Heart right ventricle (tissue), 16 donors: ENCODE measurements at regions not wholly inside any gene's neighbourhood (a gene's known extent, or its start where the extent isn't known, plus 50 kb on each side); places are given as distances from the start of the nearest gene placed in this dataset.

Source experiments
- ATAC-seq, 8 donors: fragments of 200-7000 bp; cut with Tn5 transposase; one replicate each; pipeline ENCODE4 v1.9.1; 2020; ENCODE audit warnings: mild to moderate bottlenecking in 8 of 8, moderate library complexity in 8 of 8, moderate number of reproducible peaks in 1 of 8
- DNase-seq, 2 donors: peaks; one replicate each; pipeline ENCODE4 v3.0.0-alpha.2; 2020
- H3K27ac ChIP-seq, 10 donors: fragments of 200-600 bp; sonication (generic) in 2 of 10; one replicate each; pipeline versions ENCODE4 v1.5.0 to v1.8.0; 2020 to 2022; ENCODE audit warnings: mild to moderate bottlenecking in 3 of 10
- H3K27me3 ChIP-seq, 7 donors: fragments of 200-600 bp; one replicate each; pipeline ENCODE4 v1.8.0; 2021 to 2022; ENCODE audit warnings: mild to moderate bottlenecking in 2 of 7
- H3K36me3 ChIP-seq, 9 donors: fragments of 200-600 bp; sonication (generic) in 1 of 9; one replicate each; pipeline versions ENCODE4 v1.5.0 to v1.8.0; 2020 to 2022; ENCODE audit warnings: mild to moderate bottlenecking in 2 of 9
- H3K4me1 ChIP-seq, 9 donors: fragments of 200-600 bp; sonication (generic) in 1 of 9; one replicate each; pipeline versions ENCODE4 v1.5.0 to v1.8.0; 2020 to 2022; ENCODE audit warnings: mild to moderate bottlenecking in 4 of 9
- H3K4me3 ChIP-seq, 10 donors: fragments of 200-600 bp; sonication (generic) in 2 of 10; one replicate each; pipeline versions ENCODE4 v1.5.0 to v1.8.0; 2020 to 2022; ENCODE audit warnings: mild to moderate bottlenecking in 7 of 10, moderate library complexity in 2 of 10
- H3K9me3 ChIP-seq, 11 donors: fragments of 200-600 bp in 10 of 11; sonication (generic) in 2 of 11; one replicate each; pipeline versions ENCODE4 v1.5.0 to v1.8.0; 2013 to 2022; ENCODE audit warnings: mild to moderate bottlenecking in 2 of 11, control low read depth in 1 of 11, moderate library complexity in 1 of 11
- CTCF ChIP-seq, 9 donors: fragments of 200-600 bp; sonication (generic) in 2 of 9; IDR thresholded peaks; one replicate each; pipeline versions ENCODE4 v1.5.0 to v1.8.0; 2021 to 2022; ENCODE audit warnings: antibody characterized with exemption in 9 of 9, mild to moderate bottlenecking in 5 of 9, moderate library complexity in 1 of 9
- WGBS, 2 donors: extraction: QIAGEN DNeasy Blood & Tissue Kit; methylation state at CpG; one replicate each; pipeline ENCODE4 v1.1.7; 2013; ENCODE audit warnings: inconsistent platforms in 1 of 2; 5-methylcytosine and 5-hydroxymethylcytosine counted together
- intact Hi-C, 10 donors: fragments of 100-400 bp; cut with DNase I; formaldehyde crosslinking; loops; one replicate each; pipeline versions ENCODE4 v1.11.1 to v1.14.2; 2022
- donor health status: Arrhythmogenic right ventricular cardiomyopathy.
- donor health status: ischemic (EF 13 %, LVEDD 7.1; RV severe dilation, severe dysfunction).
- donor health status: healthy with polysubstance abuse.
- donor health status: DM: no; HTN: yes; CAD: no.
- donor health status: DM: no; HTN: no; CAD: no.
- donor health status: ischemic (EF 25% LVEDD 6.9; RV normal size, moderate dysfunction).
- donor health status: ischemic (EF 25% LVEDD 5.7; RV mildly dilated, moderate dysfunction).
- donor health status: healthy.
- donor health status: DM: yes; HTN: yes; CAD: no.
- donor health status: Ischemic cardiomyopathy.
- donor health status: ischemic (EF 35%, LVEDD 5.7; RV mildly dilated, moderate dysfunction).
- donor health status: nonischemic (EF 11% LVEDD 7.7; RV severe dilation, severe dysfunction).
- donor health status: DM: yes; HTN: yes; CAD: no.
- donor health status: PGD.
- donor health status: ischemic (EF 29% LVEDD 5.4; RV normal size, mild dysfunction).
- donor health status: nonischemic (EF 23%, LVEDD 6.1; RV moderate dilation, normal function).

DNA sequence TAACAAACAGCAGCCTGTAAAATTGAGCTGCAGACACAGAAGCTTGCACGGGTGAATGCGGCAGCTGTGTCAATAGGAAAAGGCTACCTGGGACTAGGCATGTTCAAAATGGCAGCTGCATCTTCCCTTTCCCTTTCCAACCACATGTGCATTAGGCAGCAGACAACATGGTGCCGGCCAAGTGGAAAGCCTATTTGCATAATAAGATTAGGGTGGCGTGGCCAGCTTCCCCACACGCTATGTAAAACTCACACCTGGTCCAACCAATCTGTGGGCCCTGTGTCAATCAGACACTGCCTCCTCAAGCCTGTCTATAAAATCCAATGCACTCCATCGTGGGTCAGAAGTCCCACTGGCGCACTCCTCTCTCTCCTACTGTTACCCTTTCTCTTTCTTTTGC, 61.0 kb upstream of the RBBP6 start:
- Histone ChIP-seq H3K4me3 (no peak overlapping the region), H3K27ac (no peak overlapping the region), H3K9me3 (peaks cover 0 to 19% (median 4%) of the 10 kb centered on the region in 11 donors), H3K36me3 (no peaks in the 10 kb centered on the region), H3K4me1 (no peaks in the 10 kb centered on the region), H3K27me3 (peaks cover 0 to 15% (median 0%) of the 10 kb centered on the region in 7 donors)
- WGBS, 2 donors, result 75 to 78% methylated on average over 7 of the region's 7 CpGs
- ATAC-seq (no peak), DNase-seq (no peak)
- TF ChIP-seq CTCF (IDR thresholded peaks at IDR 0.05), result no peak
- intact Hi-C loops, result no loop called here

DNA sequence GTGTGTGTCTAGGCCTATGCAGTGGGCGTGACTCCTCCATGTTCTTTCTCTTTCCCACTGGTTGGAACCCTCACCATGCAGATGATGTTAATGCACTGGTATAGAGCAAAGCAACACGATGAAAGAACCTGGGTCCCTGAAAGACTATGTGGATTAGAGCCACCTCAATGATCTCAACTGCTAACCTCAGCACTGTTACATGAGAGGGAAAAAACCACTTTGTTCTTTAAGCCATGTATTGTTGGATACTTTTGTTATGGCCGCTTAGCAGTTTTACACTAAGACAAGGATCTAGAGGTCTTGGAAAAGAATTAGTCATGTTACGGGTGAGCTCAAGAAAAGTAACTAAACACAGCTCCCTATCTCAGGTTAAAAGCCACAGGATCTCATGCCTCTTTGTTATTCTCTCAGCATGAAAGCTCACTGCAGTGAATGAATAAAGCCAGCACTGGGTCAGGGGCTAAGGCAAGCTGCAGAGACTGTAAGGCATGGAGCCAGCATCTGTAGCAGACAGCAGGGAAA, 56.6 kb upstream of the RBBP6 start:
- H3K27ac ChIP-seq, result no peak overlapping the region
- DNase-seq, result no peak
- peaks cover 0 to 7% (median 0%) of the 10 kb centered on the region in 11 donors for H3K9me3 ChIP-seq
- H3K27me3 ChIP-seq, result peaks cover 0 to 15% (median 0%) of the 10 kb centered on the region in 7 donors
- H3K4me1 ChIP-seq, result no peaks in the 10 kb centered on the region
- intact Hi-C loops, result no loop called here
- 69 to 70% methylated on average over 4 of the region's 4 CpGs for WGBS, 2 donors
- ATAC-seq, result no peak
- no peak overlapping the region for H3K4me3 ChIP-seq
- no peaks in the 10 kb centered on the region for H3K36me3 ChIP-seq
- TF ChIP-seq CTCF (IDR thresholded peaks at IDR 0.05), result no peak

- H3K9me3 ChIP-seq, result peaks cover 0 to 23% (median 2%) of the 10 kb centered on the region in 11 donors
- no peak for TF ChIP-seq CTCF (IDR thresholded peaks at IDR 0.05)
- intact Hi-C loops, result no loop called here
- ATAC-seq, result no peak
- WGBS, 2 donors, result 66 to 96% methylated on average over 2 of the region's 2 CpGs
- no peak for DNase-seq
- H3K27ac ChIP-seq, result no peak overlapping the region
- peaks cover 0 to 18% (median 10%) of the 10 kb centered on the region in 7 donors for H3K27me3 ChIP-seq
- H3K4me1 ChIP-seq, result no peaks in the 10 kb centered on the region
- no peak overlapping the region for H3K4me3 ChIP-seq
- H3K36me3 ChIP-seq, result no peaks in the 10 kb centered on the region
These were observed 51.3 kb upstream of the RBBP6 start for GRCh38 chr16:24488045-24488444.
